ENCODE measurements at regions not wholly inside any gene's neighbourhood (a gene's known extent, or its start where the extent isn't known, plus 50 kb on each side); places are given as distances from the start of the nearest gene placed in this dataset.
"Not testable (repeated sequence)": the region's sequence is repeated elsewhere in the genome, so short reads cannot be mapped to it uniquely, and the experiment has no call there.

GRCh38 chr9:28134446-28134976 lies 561.2 kb upstream of the C9orf72 start:
- no peak for DNase-seq

DNA sequence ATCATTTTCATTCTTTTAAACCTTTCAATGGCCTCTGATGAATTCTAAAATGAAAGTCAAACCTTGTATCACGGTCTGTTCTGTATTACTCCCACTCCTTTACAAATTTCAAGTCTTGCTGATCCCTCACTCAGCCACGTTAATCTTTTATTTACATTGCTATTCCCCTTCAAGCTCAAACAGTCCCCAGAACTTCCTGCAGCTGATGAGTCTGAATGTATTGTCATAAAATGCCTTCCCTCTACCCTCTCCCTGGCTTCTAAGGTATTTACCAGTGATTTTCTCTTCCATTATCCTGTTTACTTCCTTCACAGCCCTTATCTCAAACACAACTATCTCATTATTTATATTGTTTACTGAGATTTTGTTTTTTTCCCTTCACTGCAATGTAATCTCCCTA lies 562.3 kb upstream of the C9orf72 start:
- DNase-seq: no peak

DNA sequence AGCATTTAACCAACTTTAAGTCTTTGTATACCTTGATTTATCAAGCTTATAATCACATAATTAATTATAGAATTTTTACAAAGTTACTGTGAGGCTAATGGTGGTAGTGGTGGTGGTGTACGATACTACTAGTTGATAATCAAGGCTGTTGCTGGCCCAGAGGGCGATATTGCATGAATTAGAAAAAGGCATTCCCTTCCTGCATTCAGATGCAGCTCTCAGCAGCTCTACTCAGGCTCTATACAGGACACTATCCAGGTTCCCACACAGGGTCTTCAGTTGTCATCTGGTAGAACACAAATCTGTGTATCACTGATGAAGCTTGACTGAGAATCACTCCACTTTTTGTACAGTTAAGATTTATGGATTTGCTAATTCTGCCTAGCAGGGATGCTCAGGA lies 562.8 kb upstream of the C9orf72 start:
- DNase-seq: no peak

GRCh38 chr9:28147430-28147829 lies 574.1 kb upstream of the C9orf72 start:
- not testable (repeated sequence) for DNase-seq

- DNase-seq: not testable (repeated sequence)
These were observed 574.8 kb upstream of the C9orf72 start for GRCh38 chr9:28147923-28148597.

DNA sequence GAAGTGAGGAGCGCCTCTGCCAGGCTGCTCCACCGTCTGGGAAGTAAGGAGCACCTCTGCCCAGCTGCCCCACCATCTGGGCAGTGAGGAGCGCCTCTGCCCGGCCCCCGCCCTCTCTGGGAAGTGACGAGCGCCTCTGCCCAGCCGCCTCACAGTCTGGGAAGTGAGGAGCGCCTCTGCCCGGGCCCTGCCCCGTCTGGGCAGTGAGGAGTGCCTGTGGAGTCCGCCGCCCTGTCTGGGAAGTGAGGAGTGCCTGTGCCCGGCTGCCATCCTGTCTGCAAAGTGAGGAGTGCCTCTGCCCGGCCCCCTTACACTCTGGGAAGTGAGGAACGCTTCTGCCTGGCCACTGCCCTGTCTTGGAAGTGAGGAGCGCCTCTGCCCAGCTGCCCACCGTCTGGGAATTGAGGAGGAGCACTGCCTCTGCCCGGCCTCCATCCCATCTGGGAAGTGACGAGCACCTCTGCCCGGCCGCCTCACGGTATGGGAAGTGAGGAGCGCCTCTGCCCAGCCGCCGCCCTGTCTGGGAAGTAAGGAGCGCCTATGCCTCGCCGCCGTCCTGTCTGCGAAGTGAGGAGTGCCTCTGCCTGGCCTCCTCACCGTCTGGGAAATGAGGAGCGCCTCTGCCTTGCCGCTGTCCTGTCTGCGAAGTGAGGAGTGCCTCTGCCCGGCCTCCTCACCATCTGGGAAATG lies 576.2 kb upstream of the C9orf72 start:
- not testable (repeated sequence) for DNase-seq

GRCh38 chr9:28155067-28155466 lies 581.8 kb upstream of the C9orf72 start:
- no peak for DNase-seq

GRCh38 chr9:28155671-28156070 lies 582.4 kb upstream of the C9orf72 start:
- DNase-seq: no peak

- DNase-seq: no peak
These were observed 585.2 kb upstream of the C9orf72 start for GRCh38 chr9:28158451-28158850.

DNA sequence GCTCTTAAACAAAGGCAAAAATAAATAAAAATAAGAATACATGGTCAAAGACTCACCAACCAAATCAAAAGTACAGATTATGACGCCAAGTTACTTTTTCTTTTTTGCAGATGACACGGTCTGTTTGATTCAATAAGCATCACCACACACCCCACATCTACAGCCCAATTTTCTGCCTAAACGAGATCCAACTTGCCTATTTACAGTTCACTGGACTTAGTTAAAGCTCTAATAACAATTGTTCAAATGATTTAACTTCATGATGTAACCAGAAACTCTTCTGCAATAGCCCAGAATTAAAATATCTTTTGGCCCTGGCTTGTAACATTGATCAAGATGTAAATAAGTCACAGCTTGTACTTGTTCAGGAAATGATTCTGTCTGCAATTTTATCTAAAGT lies 590.3 kb upstream of the C9orf72 start:
- DNase-seq: no peak

- DNase-seq: no peak
These were observed 592.9 kb upstream of the C9orf72 start for GRCh38 chr9:28166179-28166578.

DNA sequence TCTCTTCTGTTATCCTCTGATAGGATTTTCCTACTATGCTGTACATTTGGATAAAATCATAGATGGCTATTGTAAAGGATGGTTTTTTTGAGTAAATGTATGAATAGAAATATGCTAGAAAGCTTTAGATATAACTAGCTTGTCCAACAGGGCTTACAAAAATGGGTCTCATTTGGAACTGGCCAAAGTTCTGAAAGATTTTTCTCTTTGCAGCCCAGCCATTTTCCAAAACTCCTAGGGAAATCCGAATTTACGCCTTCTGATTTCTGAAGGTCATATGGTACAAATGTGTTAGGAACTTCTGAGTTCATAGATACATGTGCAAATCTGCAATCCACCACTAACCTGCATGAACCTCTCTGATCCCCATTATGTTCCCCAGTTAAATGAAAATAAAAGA lies 603.9 kb upstream of the C9orf72 start:
- no peak for DNase-seq

- DNase-seq: no peak
These were observed 604.6 kb upstream of the C9orf72 start for GRCh38 chr9:28177925-28178324.

GRCh38 chr9:28179893-28180292 lies 606.6 kb upstream of the C9orf72 start:
- DNase-seq: no peak

- no peak for DNase-seq
These were observed 617.7 kb upstream of the C9orf72 start for GRCh38 chr9:28190981-28191380.

DNA sequence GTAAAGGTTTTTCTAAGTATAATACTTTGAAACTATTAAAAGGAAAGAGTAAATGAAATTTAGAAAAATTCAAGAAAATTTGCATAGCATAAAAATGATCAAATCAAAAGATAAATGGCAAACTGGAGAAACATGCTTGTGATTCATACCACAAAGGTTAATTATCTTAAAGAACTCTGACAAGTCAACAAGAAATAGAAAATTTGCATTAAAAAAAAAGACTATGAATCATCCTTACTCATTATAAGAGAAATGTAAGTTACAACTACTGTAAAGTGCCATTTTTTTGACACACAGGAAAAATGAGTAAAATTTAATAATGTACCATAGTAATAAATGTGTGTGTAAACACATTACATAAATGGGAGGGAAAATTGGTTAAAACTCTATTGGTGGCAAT lies 624.4 kb upstream of the C9orf72 start:
- no peak for DNase-seq

DNA sequence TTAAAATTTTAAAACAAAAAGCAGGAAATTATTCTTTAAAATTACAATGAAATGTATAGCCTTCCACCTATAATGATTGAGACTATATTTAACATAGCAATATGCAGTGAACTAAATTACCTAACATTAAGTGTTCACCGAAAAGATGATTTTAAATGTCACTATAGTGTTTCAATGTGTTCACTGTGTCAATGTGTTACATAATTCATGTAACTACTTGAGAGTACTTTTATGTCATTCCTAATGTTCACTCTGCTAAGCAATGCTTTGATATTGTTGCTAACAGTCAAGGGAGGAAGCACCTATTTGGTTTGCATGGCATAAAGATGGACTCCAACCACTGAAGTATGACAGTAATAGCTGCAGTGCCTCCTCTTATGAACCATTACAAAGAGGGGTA lies 629.8 kb upstream of the C9orf72 start:
- no peak for DNase-seq

DNA sequence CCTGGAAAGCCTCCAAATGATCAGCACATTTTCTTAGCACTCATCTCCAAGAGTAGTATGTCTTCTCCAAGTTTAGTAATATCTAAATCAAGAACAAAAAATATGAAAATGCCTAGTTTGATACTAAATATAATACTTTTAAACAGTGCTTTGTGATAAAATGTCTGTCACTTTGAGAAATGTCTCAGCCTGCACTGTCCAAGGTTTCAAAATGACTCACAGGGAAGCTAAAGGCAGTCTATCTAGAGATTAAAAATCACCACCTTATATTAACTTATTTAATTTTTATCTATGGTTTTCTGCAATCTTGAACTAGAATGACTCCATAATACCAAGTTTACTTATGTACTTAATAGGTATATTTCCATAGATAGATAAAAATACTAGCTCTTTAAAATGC lies 633.0 kb upstream of the C9orf72 start:
- no peak for DNase-seq

GRCh38 chr9:28207657-28208056 lies 634.4 kb upstream of the C9orf72 start:
- DNase-seq: no peak

- DNase-seq: no peak
These were observed 635.8 kb upstream of the C9orf72 start for GRCh38 chr9:28209130-28209529.

GRCh38 chr9:28212979-28213378 lies 639.7 kb upstream of the C9orf72 start:
- no peak for DNase-seq

DNA sequence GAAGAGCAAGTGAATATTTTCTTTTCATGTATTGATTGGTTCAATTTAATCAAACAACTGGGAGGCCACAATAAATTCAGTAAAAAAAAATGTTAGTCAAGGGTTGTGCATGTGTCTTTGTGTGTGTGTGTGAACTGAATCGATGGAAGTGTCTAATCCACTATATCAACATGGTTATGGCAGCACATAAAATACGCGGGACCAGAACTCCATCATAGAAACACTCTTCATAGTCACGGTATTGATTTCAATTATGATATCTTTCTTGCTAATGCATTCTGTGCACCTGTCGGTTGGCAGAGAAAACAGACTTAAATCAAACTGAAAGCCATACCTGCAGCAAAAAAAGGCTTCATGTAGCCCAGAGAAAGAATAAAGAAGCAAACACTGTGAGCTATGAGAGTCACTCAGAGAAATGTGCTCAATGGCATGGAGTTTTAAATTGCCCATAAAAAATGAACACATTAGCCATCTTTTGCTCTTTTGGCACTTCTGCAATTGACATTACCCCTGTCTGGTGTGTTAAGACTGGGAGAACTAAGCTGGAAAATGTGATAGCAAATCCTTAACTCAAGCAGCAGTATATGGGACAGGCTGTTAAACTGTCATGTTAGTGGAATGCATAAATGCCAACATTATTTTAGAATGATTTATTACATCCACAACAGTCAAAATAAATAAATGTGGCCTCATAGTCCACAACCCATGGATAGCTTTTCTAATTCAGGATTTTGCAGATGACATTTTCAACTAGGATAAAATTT lies 642.4 kb upstream of the C9orf72 start:
- DNase-seq: no peak

- DNase-seq: no peak
These were observed 659.4 kb upstream of the C9orf72 start for GRCh38 chr9:28232686-28233085.

Data from cerebellar nuclear complex (tissue), 1 donor.